HepG2 (cell line): ENCODE measurements at regions not wholly inside any gene's neighbourhood (a gene's known extent, or its start where the extent isn't known, plus 50 kb on each side); places are given as distances from the start of the nearest gene placed in this dataset.

ENCODE experiments used
- ATAC-seq: fragments of 200-7000 bp; cut with Tn5 transposase; 3 replicates; pipeline ENCODE4 v1.9.1; 2020; ENCODE audit warnings: mild to moderate bottlenecking, moderate library complexity
- BruUV-seq: library from RNA; stranded (reverse); fragments of 400-500 nt; replicated peaks from 2 replicates; lab custom pipeline; 2021; lab: Mats Ljungman, UMichigan
- CTCF ChIA-PET: fragments of 300-600 bp; formaldehyde crosslinking; extraction: SDS; loops from one replicate; lab custom pipeline; 2021; ENCODE audit warnings: low total read pairs, inconsistent platforms, low intra/inter-chr PET ratio; lab: Yijun Ruan, JAX
- POLR2A ChIA-PET: fragments of 350-600 bp; sonication (Branson Sonifier 250); formaldehyde crosslinking; loops from one replicate; lab custom pipeline; 2020; ENCODE audit warnings: antibody characterized with exemption, inconsistent platforms; lab: Yijun Ruan, JAX
- DNase-seq: peaks from one replicate; pipeline ENCODE4 v3.0.0-alpha.2; 2015; ENCODE audit warnings: low spot score
- FAIRE-seq: peaks from 3 replicates; lab custom pipeline; 2011; peaks lifted over from hg19 to GRCh38; lab: Jason Lieb, UNC
- H2AFZ ChIP-seq: one replicate; pipeline ENCODE4 v1.6.1; 2011; ENCODE audit warnings: low read length, inconsistent platforms
- H3K27ac ChIP-seq: fragments of 300-600 bp; 3 replicates; pipeline ENCODE4 v1.8.0; 2011; ENCODE audit warnings: mixed run types, mild to moderate bottlenecking, mixed read lengths, low read length, inconsistent platforms; ENCODE audit not compliant: insufficient read depth; ENCODE audit errors: extremely low read length
- H3K27me3 ChIP-seq, 2 experiments: fragments of 200-600 bp in 1 of 2; 2 replicates in 1 of 2; 3 replicates in 1 of 2; pipeline versions ENCODE4 v1.6.0 to v1.8.0; 2011; ENCODE audit warnings: low read length in 2 of 2, mild to moderate bottlenecking in 2 of 2, moderate library complexity in 2 of 2, inconsistent platforms in 1 of 2; ENCODE audit not compliant: insufficient read depth in 2 of 2, control insufficient read depth in 1 of 2
- H3K36me3 ChIP-seq, 2 experiments: fragments of 200-600 bp in 1 of 2; replicated peaks in 1 of 2; 2 replicates in 1 of 2; 3 replicates in 1 of 2; pipeline versions ENCODE4 v1.5.1 to v1.8.0; 2011; ENCODE audit warnings: low read length in 2 of 2, inconsistent platforms in 1 of 2; ENCODE audit not compliant: insufficient read depth in 2 of 2, control insufficient read depth in 1 of 2
- H3K4me1 ChIP-seq: 2 replicates; pipeline ENCODE4 v1.5.1; 2012; ENCODE audit warnings: low read length, inconsistent platforms; ENCODE audit not compliant: insufficient read depth
- H3K4me2 ChIP-seq: 2 replicates; pipeline ENCODE4 v1.6.0; 2011; ENCODE audit warnings: low read depth, low read length, inconsistent platforms
- H3K4me3 ChIP-seq, 3 experiments: fragments of 200-600 bp in 1 of 3; sonication (generic), shearing (Covaris generic) in 1 of 3; replicated peaks in 1 of 3; 2 replicates each; pipeline ENCODE4 v1.5.1; 2011 to 2016; ENCODE audit warnings: low read length in 3 of 3, inconsistent platforms in 2 of 3, low read depth in 2 of 3, mild to moderate bottlenecking in 2 of 3, control low read depth in 1 of 3, mixed read lengths in 1 of 3; ENCODE audit not compliant: insufficient read depth in 1 of 3
- H3K79me2 ChIP-seq: one replicate; pipeline ENCODE4 v1.6.1; 2011; ENCODE audit warnings: low read length, inconsistent platforms; ENCODE audit not compliant: insufficient read depth
- H3K9ac ChIP-seq: 2 replicates; pipeline ENCODE4 v1.6.0; 2011; ENCODE audit warnings: mild to moderate bottlenecking, low read depth, low read length, inconsistent platforms; ENCODE audit not compliant: insufficient read depth
- H3K9me3 ChIP-seq: 2 replicates; pipeline ENCODE4 v1.5.1; 2012; ENCODE audit warnings: mild to moderate bottlenecking, low read length
- H4K20me1 ChIP-seq: 2 replicates; pipeline ENCODE4 v1.6.0; 2011; ENCODE audit warnings: inconsistent platforms, mild to moderate bottlenecking, low read length, moderate library complexity; ENCODE audit not compliant: insufficient read depth
- CBX1 ChIP-seq: IDR thresholded peaks from one replicate; pipeline ENCODE4 v1.6.1; 2016; ENCODE audit warnings: antibody characterized with exemption, low read depth
- CREB1 ChIP-seq, 2 experiments: fragments of 450-650 bp in 1 of 2; IDR thresholded peaks; 2 replicates each; pipeline ENCODE4 v1.6.1; 2016 to 2017; ENCODE audit warnings: control low read depth in 1 of 2, mild to moderate bottlenecking in 1 of 2, missing compliant biosample characterization in 1 of 2, missing genetic modification characterization in 1 of 2
- HOXA3 ChIP-seq: sonication (generic); formaldehyde crosslinking; IDR thresholded peaks from 2 replicates; pipeline ENCODE4 v1.5.0; 2020; ENCODE audit warnings: missing genetic modification reagents
- RBAK ChIP-seq: sonication (generic); formaldehyde crosslinking; IDR thresholded peaks from 2 replicates; pipeline ENCODE4 v1.5.1; 2020; ENCODE audit warnings: mild to moderate bottlenecking, missing genetic modification reagents
- SIX4 ChIP-seq: sonication (generic); formaldehyde crosslinking; IDR thresholded peaks from 2 replicates; pipeline ENCODE4 v1.4.0; 2020; ENCODE audit warnings: missing genetic modification reagents
- ZBTB8A ChIP-seq: sonication (generic); formaldehyde crosslinking; IDR thresholded peaks from 2 replicates; pipeline ENCODE4 v1.4.0; 2020; ENCODE audit warnings: mild to moderate bottlenecking, low read depth, missing genetic modification reagents, borderline replicate concordance
- WGBS: methylation state at CpG from one replicate; pipeline ENCODE4 v1.1.6; 2017; ENCODE audit warnings: low lambda C conversion rate; 5-methylcytosine and 5-hydroxymethylcytosine counted together
- in situ Hi-C: cut with HindIII; loops from 2 replicates; pipeline ENCODE4 v1.10.0; 2017; ENCODE audit warnings: low pct_unique_long_range_greater_than_20kb; ENCODE audit not compliant: extremely low pct_ligation_motif_present
- intact Hi-C: fragments of 100-400 bp; cut with micrococcal nuclease; formaldehyde crosslinking; loops from one replicate; pipeline ENCODE4 v1.10.0; 2022; ENCODE audit not compliant: unreplicated experiment

GRCh38 chr6:108748959-108749358 lies 99.3 kb upstream of the ARMC2 start:
- no peak overlapping the region for H2AFZ ChIP-seq
- no TSS peak for BruUV-seq
- WGBS: 58% methylated on average over 3 of the region's 3 CpGs
- no peaks in the 10 kb centered on the region for H4K20me1 ChIP-seq
- FAIRE-seq (no peak), DNase-seq (no peak), ATAC-seq (no peak)
- no peak overlapping the region for H3K9ac ChIP-seq
- no peak overlapping the region for H3K4me3 ChIP-seq
- H3K27ac ChIP-seq: no peak overlapping the region
- POLR2A ChIA-PET: no interaction called here
- no peaks in the 10 kb centered on the region for H3K27me3 ChIP-seq
- H3K4me2 ChIP-seq: no peak overlapping the region
- no peaks in the 10 kb centered on the region for H3K9me3 ChIP-seq
- in situ Hi-C loops (no loop called here), intact Hi-C loops (no loop called here)
- peak; percentile 32; the same call in 1 of the 2 replicates for TF ChIP-seq CREB1 (IDR thresholded peaks at IDR 0.05)
- no peak for TF ChIP-seq CREB1 (CRISPR knock-in tag; IDR thresholded peaks at IDR 0.05)
- no peak for TF ChIP-seq RBAK (CRISPR knock-in tag)
- H3K36me3 ChIP-seq: no peaks in the 10 kb centered on the region
- peaks cover 67% of the 10 kb centered on the region for H3K4me1 ChIP-seq
- CTCF ChIA-PET: no interaction called here
- no peaks in the 10 kb centered on the region for H3K79me2 ChIP-seq

- Histone ChIP-seq H3K9ac (no peak overlapping the region), H3K9me3 (no peaks in the 10 kb centered on the region), H4K20me1 (no peaks in the 10 kb centered on the region), H3K79me2 (no peaks in the 10 kb centered on the region), H3K4me3 (no peak overlapping the region), H3K36me3 (no peaks in the 10 kb centered on the region), H2AFZ (no peak overlapping the region), H3K4me1 (peaks cover 54% of the 10 kb centered on the region), H3K27me3 (no peaks in the 10 kb centered on the region; a peak in 1 of 5 replicates), H3K27ac (no peak overlapping the region), H3K4me2 (no peak overlapping the region)
- intact Hi-C loops: no loop called here
- POLR2A ChIA-PET: no interaction called here
- FAIRE-seq (no peak), ATAC-seq (no peak), DNase-seq (no peak)
- BruUV-seq: no TSS peak
- TF ChIP-seq SIX4 (CRISPR knock-in tag) (no peak), CBX1 (no peak), ZBTB8A (CRISPR knock-in tag) (no peak), HOXA3 (CRISPR knock-in tag) (no peak)
- in situ Hi-C loops: no loop called here
- CTCF ChIA-PET: no interaction called here
- 78% methylated on average over 8 of the region's 8 CpGs for WGBS
These were observed 97.4 kb upstream of the ARMC2 start for GRCh38 chr6:108750801-108751200.
